GM12878 (cell line): ENCODE measurements at regions not wholly inside any gene's neighbourhood (a gene's known extent, or its start where the extent isn't known, plus 50 kb on each side); places are given as distances from the start of the nearest gene placed in this dataset.

ENCODE experiments used
- ATAC-seq: fragments of 200-7000 bp; cut with Tn5 transposase; 3 replicates; pipeline ENCODE4 v1.9.1; 2020; ENCODE audit warnings: mild to moderate bottlenecking, moderate library complexity
- BruUV-seq: library from RNA; stranded (reverse); fragments of 400-500 nt; replicated peaks from 2 replicates; lab custom pipeline; 2021; lab: Mats Ljungman, UMichigan
- CTCF ChIA-PET: fragments of 300-600 bp; sonication (Branson Sonifier 250); formaldehyde crosslinking; extraction: SDS; loops from one replicate; lab custom pipeline; 2021; ENCODE audit warnings: inconsistent platforms; lab: Yijun Ruan, JAX
- POLR2A ChIA-PET: fragments of 350-600 bp; formaldehyde crosslinking; extraction: SDS; loops from one replicate; lab custom pipeline; 2021; ENCODE audit warnings: inconsistent platforms; lab: Charles Lee
- RAD21 ChIA-PET: fragments of 300-600 bp; sonication (Branson Sonifier 250); formaldehyde crosslinking; loops from one replicate; lab custom pipeline; 2023; ENCODE audit warnings: antibody characterized with exemption; ENCODE audit not compliant: unreplicated experiment; lab: Charles Lee
- SMC1A ChIA-PET: fragments of 300-600 bp; sonication (Branson Sonifier 250); formaldehyde crosslinking; loops from one replicate; lab custom pipeline; 2023; ENCODE audit not compliant: unreplicated experiment, uncharacterized antibody; lab: Charles Lee
- DNase-seq: peaks from one replicate; pipeline ENCODE4 v3.0.0-alpha.2; 2011; ENCODE audit warnings: low read depth, low spot score
- FAIRE-seq: peaks from 3 replicates; lab custom pipeline; 2011; peaks lifted over from hg19 to GRCh38; lab: Jason Lieb, UNC
- H2AFZ ChIP-seq: 2 replicates; pipeline ENCODE4 v1.6.0; 2011; ENCODE audit warnings: low read depth, low read length, control low read depth; ENCODE audit not compliant: control insufficient read depth
- H3K27ac ChIP-seq: 2 replicates; pipeline ENCODE4 v1.5.1; 2011; ENCODE audit warnings: control low read depth; ENCODE audit not compliant: control insufficient read depth, insufficient read depth
- H3K27me3 ChIP-seq, 2 experiments: replicated peaks in 1 of 2; 2 replicates each; pipeline versions ENCODE4 v1.6.0 to v1.6.1; 2011; ENCODE audit warnings: low read length in 1 of 2; ENCODE audit not compliant: control insufficient read depth in 2 of 2, insufficient read depth in 2 of 2
- H3K36me3 ChIP-seq, 2 experiments: 2 replicates each; pipeline ENCODE4 v1.5.1; 2011; ENCODE audit warnings: low read length in 1 of 2; ENCODE audit not compliant: control insufficient read depth in 2 of 2, insufficient read depth in 2 of 2
- H3K4me1 ChIP-seq: 2 replicates; pipeline ENCODE4 v1.6.1; 2011; ENCODE audit warnings: mild to moderate bottlenecking, low read length, moderate library complexity, mixed read lengths; ENCODE audit not compliant: control insufficient read depth, insufficient read depth
- H3K4me2 ChIP-seq: 2 replicates; pipeline ENCODE4 v1.6.0; 2011; ENCODE audit warnings: control low read depth; ENCODE audit not compliant: control insufficient read depth, insufficient read depth
- H3K4me3 ChIP-seq: fragments of 200-600 bp; sonication (generic); 2 replicates; pipeline ENCODE4 v1.5.1; 2016
- H3K79me2 ChIP-seq: 2 replicates; pipeline ENCODE4 v1.6.0; 2011; ENCODE audit warnings: low read length; ENCODE audit not compliant: control insufficient read depth, insufficient read depth
- H3K9ac ChIP-seq: 2 replicates; pipeline ENCODE4 v1.8.0; 2011; ENCODE audit warnings: low read length, control low read depth, mixed read lengths; ENCODE audit not compliant: control insufficient read depth, insufficient read depth
- H3K9me3 ChIP-seq: replicated peaks from 3 replicates; pipeline ENCODE4 v1.5.1; 2011; ENCODE audit warnings: mild to moderate bottlenecking, low read length; ENCODE audit not compliant: control insufficient read depth, insufficient read depth
- H4K20me1 ChIP-seq: 2 replicates; pipeline ENCODE4 v1.6.0; 2011; ENCODE audit not compliant: control insufficient read depth, insufficient read depth
- ETV6 ChIP-seq, 2 experiments: fragments of 450-650 bp in 1 of 2; IDR thresholded peaks in 1 of 2; conservative IDR thresholded peaks in 1 of 2; 2 replicates each; pipeline ENCODE4 v1.6.1; 2014; ENCODE audit warnings: antibody characterized with exemption in 1 of 2, borderline replicate concordance in 1 of 2, low read depth in 1 of 2, mild to moderate bottlenecking in 1 of 2, moderate library complexity in 1 of 2
- JUNB ChIP-seq: IDR thresholded peaks from 2 replicates; pipeline ENCODE4 v1.6.1; 2016; ENCODE audit warnings: antibody characterized with exemption, mild to moderate bottlenecking
- MTA3 ChIP-seq: IDR thresholded peaks from 2 replicates; pipeline ENCODE4 v1.6.1; 2012; ENCODE audit warnings: low read length, inconsistent platforms, borderline replicate concordance
- NFYB ChIP-seq: IDR thresholded peaks from 2 replicates; pipeline ENCODE4 v1.6.1; 2011; ENCODE audit warnings: low read depth, mild to moderate bottlenecking, low read length, improper control_type of control experiment, moderate library complexity; ENCODE audit not compliant: insufficient read depth
- NR2C1 ChIP-seq: fragments of 450-650 bp; IDR thresholded peaks from 2 replicates; pipeline ENCODE4 v1.6.1; 2017; ENCODE audit warnings: antibody characterized with exemption, mild to moderate bottlenecking, moderate library complexity
- PAX5 ChIP-seq: IDR thresholded peaks from 2 replicates; pipeline ENCODE4 v1.6.1; 2011; ENCODE audit warnings: low read depth, low read length, borderline replicate concordance
- POLR2AphosphoS2 ChIP-seq: IDR thresholded peaks from 2 replicates; pipeline ENCODE4 v1.6.1; 2011; ENCODE audit warnings: low read depth, mild to moderate bottlenecking, low read length, improper control_type of control experiment, moderate library complexity
- SMAD1 ChIP-seq: fragments of 450-650 bp; IDR thresholded peaks from 2 replicates; pipeline ENCODE4 v1.6.1; 2018; ENCODE audit warnings: mild to moderate bottlenecking, low read depth; ENCODE audit not compliant: partially characterized antibody
- SPI1 ChIP-seq: IDR thresholded peaks from 2 replicates; pipeline ENCODE4 v1.6.1; 2011; ENCODE audit warnings: low read depth, mild to moderate bottlenecking, low read length, moderate library complexity, borderline replicate concordance; ENCODE audit not compliant: insufficient read depth
- ZZZ3 ChIP-seq: IDR thresholded peaks from 2 replicates; pipeline ENCODE4 v1.6.1; 2011; ENCODE audit warnings: low read depth; ENCODE audit not compliant: control insufficient read depth, insufficient read length
- WGBS: methylation state at CpG from one replicate; pipeline ENCODE4 v1.1.6; 2016; ENCODE audit warnings: low lambda C conversion rate; ENCODE audit not compliant: insufficient replicate concordance, insufficient coverage; ENCODE audit errors: missing lambda C conversion rate; 5-methylcytosine and 5-hydroxymethylcytosine counted together
- in situ Hi-C: fragments of 300-500 bp; cut with MboI; formaldehyde crosslinking; loops from 9 replicates; pipeline ENCODE4 v1.14.3; 2018; ENCODE audit warnings: mixed read lengths
- intact Hi-C: fragments of 100-400 bp; cut with micrococcal nuclease; formaldehyde crosslinking; loops from one replicate; pipeline ENCODE4 v1.14.2; 2022; ENCODE audit not compliant: unreplicated experiment

- intact Hi-C loops (loop anchor here (2.0 to 5.0 kb wide), 3 partner anchors 92 to 430 kb away; no protein-coding TSS in a partner anchor), in situ Hi-C loops (no loop called here)
- no peaks in the 10 kb centered on the region for H3K36me3 ChIP-seq
- no peaks in the 10 kb centered on the region for H3K27me3 ChIP-seq
- H3K4me1 ChIP-seq: no peaks in the 10 kb centered on the region
- no peak overlapping the region for H2AFZ ChIP-seq
- no TSS peak for BruUV-seq
- ChIA-PET SMC1A (interaction anchor here (0.7 to 8.4 kb wide), 21 partner anchors 15 to 442 kb away, joined by 3 to 123 read pairs (median 7); no protein-coding TSS in a partner anchor), POLR2A (interaction anchor here (0.8 to 1.7 kb wide), 4 partner anchors 14 to 90 kb away, joined by 3 to 5 read pairs (median 4); no protein-coding TSS in a partner anchor), CTCF (interaction anchor here (0.6 to 8.3 kb wide), 19 partner anchors 12 to 1274 kb away, joined by 3 to 141 read pairs (median 9); no protein-coding TSS in a partner anchor), RAD21 (interaction anchor here (0.9 to 7.8 kb wide), 9 partner anchors 15 to 427 kb away, joined by 3 to 125 read pairs (median 14); no protein-coding TSS in a partner anchor)
- no peaks in the 10 kb centered on the region for H4K20me1 ChIP-seq
- DNase-seq (no peak), FAIRE-seq (no peak), ATAC-seq (peak; percentile 37)
- no peaks in the 10 kb centered on the region for H3K9me3 ChIP-seq
- no peak overlapping the region for H3K4me3 ChIP-seq
- WGBS: 35% methylated on average over 4 of the region's 4 CpGs
- TF ChIP-seq JUNB (no peak), MTA3 (no peak), PAX5 (no peak), NFYB (no peak), POLR2AphosphoS2 (no peak), NR2C1 (no peak), SPI1 (no peak), ETV6 (conservative IDR thresholded peaks at IDR 0.05 in 1 of 2, IDR thresholded peaks at IDR 0.05 in 1 of 2; ENCODE audit: borderline replicate concordance in 1 of 2, low read depth in 1 of 2) (no peak), SMAD1 (no peak), ZZZ3 (no peak)
- H3K79me2 ChIP-seq: no peaks in the 10 kb centered on the region
- H3K4me2 ChIP-seq: no peak overlapping the region
- H3K9ac ChIP-seq: no peak overlapping the region
- H3K27ac ChIP-seq: no peak overlapping the region
These were observed 252.1 kb upstream of the CCDC179 start for GRCh38 chr11:23112390-23112789.
